ENCODE measurements at regions not wholly inside any gene's neighbourhood (a gene's known extent, or its start where the extent isn't known, plus 50 kb on each side); places are given as distances from the start of the nearest gene placed in this dataset.

DNA sequence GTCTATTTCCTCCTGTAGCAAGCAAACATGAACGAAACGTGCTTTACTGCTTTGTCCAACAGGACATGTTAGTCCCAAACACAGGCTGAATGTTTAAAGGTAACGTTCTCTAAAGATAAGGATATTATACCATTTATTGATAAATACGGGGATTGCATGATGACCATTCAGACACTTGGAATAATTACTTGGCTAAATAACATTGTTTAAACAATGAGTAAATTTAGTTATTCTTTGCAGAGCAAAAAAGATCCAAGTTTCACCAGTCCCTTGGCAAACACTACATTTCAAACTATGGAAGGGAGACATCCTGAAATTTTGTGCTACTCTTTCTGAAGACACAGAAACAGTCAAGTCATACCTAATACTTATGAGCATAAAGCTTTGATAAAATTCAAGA lies 88.0 kb downstream of the ZNF280B start:
- no peak for DNase-seq (ENCODE audit: low spot score)

DNA sequence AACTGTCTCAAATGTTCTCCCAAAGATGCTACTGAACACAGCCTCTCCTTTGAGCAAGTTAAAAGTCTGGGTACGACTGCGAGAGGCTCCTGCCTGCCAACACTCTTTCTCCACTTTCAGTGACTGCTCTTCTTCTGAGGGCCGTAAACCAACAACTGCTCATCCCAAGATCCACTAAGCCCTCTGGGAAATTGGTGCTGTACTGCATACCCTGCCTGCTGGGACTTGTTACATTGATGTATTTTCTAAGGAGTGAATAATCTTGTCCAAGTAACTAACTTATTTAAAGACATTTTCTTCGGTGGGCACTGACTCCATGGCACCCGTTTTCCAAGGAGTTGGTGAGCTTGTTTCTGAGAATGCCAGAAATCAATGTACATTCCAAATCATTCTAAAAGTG lies 87.2 kb downstream of the ZNF280B start:
- DNase-seq (ENCODE audit: low spot score) = no peak

DNA sequence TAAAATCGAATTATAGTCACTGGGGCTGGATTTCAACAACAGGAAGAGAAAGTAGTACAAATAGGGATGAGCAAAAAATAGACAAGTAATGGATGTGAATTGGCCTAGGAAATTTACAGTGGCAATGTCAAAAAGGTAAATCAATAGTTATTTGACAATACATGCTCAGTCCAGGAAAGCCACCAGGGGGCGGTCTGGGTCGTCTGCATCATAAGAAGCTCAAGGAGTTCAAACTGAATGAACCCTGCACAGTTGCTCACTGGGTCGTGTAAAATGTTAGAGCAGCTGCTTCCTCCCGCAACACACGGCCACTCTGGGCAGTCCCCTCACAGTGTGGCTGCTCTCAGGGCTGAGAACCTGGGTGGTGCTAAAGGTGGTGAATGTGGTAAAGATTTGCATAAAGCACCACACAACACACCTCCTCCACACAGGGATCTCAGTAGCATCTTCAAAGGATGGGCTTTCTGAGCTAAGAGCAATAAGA lies 85.9 kb downstream of the ZNF280B start:
- peak; percentile 66 for DNase-seq (ENCODE audit: low spot score)

DNA sequence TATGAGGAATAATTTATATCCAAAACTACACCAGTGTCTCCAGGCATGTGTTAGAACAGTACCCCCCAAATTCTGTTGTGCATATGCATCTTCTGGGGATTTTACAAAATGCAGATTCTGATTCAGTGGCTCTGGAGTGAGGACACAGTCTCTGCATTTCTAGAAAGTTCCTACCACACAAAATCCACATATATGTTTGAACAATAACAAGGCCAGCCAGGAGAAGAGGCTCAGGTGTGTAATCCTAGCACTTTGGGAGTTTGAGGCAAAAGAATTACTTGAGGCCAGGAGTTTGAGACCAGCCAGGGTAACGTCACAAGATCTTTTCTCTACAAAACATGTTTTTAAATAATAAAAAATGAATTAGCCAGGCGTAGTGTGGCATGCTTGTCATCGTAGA lies 84.9 kb downstream of the ZNF280B start:
- no peak for DNase-seq (ENCODE audit: low spot score)

DNA sequence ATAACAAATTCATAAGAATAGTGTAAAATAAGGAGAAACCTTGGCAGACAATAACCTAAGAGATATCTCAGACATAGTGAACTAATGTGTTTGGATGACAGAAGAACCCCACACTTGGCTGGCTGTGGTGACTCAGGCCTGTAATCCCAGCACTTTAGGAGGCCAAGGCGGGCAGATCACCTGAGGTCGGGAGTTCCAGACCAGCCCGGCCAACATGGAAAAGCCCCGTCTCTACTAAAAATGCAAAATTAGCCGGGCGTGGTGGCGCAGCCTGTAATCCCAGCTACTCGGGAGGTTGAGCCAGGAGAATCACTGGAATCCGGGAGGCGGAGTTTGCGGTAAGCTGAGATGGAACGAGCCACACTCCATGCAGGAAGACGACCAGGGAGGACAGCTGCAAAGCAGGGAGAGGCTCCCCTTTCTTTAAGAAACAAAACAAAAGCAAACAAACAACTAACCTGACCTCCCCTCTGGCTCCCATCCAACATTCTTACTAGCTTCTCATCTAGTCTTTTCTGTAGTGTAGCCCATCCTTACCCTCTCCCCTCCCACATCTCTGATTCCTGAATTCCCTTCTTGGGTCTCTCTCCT lies 84.2 kb downstream of the ZNF280B start:
- DNase-seq (ENCODE audit: low spot score) = no peak

DNA sequence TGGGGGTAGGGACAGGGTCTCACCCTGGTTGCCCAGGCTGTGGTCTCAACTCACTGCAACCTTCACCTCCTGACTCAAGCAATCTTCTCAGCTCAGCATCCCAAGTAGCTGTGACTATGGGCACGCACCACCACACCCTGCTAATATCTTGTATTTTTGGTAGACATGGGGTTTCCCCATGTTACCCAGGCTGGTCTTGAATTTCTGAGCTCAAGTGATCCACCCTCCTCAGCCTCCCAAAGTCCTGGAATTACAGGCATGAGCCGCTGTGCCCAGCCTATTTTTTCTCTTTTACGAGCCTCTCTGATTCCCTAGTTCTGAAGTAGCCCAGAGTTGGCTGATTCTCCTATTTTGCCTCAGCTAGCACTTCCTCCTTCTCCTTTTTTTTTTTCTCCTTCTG lies 83.6 kb downstream of the ZNF280B start:
- DNase-seq (ENCODE audit: low spot score) = no peak

DNA sequence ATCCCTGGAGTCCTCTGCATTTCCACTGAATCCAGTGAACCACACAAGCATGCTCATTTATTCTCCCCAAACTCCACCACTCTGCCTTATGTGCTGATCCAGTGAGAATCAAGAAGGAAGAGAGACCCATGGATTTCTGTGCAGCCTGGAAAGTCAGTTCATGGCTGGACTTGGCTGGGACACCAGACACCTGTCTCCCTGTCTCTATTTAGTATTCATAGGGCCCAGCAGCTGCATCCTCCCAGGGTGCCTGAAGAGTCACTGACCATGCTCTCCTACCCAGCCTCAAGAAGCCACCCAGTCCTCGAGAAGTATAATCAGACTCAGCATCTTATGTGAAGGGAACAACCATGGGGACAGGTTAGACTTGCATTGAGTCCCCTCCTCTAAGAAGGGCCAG lies 83.2 kb downstream of the ZNF280B start:
- no peak for DNase-seq (ENCODE audit: low spot score)

DNA sequence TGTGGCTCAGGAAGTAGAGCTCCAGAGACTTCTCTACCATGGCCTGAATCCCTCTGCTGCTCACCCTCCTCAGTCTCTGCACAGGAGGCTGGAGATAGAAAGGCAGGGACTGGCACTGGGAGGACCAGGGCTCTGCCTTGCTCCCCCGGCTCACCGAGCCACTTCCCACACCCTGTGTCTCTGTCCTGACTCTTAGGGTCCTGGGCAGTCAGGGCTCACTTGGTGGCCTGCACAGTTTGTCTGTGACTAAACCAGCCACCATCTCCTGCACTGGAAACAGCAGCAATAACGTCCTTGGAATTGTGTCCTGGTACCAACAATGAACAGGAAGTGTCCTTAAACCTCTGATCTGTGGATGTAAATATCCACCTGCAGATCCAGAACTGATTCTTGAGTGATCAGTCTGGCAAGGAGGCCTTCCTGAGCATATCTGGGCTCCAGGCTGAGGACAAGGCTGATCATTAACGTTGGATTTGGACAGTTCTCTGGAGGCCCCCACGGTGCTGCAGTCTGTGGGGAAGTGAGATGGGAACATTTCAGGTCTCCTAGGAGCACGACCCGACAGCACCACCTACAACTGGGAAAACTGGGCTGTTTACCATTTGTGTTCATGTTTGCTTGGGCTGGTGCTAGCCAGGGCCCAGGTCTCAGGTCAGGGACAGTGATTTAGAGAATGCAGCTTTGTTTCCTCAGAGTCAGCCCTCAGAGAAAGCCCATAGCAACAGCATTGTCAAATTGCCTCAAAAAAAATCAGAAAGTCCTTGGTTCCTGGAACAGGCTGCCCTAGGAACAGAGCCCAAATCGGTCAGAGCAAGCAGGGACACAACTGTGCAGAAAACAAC lies 82.5 kb downstream of the ZNF280B start:
- DNase-seq (ENCODE audit: low spot score) = no peak

DNA sequence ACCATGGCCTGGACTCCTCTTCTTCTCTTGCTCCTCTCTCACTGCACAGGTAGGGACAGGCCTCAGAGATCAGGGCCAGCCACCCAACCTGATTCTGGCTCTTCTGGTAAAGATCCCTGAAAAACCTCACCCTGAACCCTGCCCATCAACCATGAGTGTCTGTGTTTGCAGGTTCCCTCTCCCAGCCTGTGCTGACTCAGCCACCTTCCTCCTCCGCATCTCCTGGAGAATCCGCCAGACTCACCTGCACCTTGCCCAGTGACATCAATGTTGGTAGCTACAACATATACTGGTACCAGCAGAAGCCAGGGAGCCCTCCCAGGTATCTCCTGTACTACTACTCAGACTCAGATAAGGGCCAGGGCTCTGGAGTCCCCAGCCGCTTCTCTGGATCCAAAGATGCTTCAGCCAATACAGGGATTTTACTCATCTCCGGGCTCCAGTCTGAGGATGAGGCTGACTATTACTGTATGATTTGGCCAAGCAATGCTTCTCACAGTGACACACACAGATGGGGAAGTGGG lies 80.9 kb downstream of the ZNF280B start:
- DNase-seq (ENCODE audit: low spot score) = no peak

DNA sequence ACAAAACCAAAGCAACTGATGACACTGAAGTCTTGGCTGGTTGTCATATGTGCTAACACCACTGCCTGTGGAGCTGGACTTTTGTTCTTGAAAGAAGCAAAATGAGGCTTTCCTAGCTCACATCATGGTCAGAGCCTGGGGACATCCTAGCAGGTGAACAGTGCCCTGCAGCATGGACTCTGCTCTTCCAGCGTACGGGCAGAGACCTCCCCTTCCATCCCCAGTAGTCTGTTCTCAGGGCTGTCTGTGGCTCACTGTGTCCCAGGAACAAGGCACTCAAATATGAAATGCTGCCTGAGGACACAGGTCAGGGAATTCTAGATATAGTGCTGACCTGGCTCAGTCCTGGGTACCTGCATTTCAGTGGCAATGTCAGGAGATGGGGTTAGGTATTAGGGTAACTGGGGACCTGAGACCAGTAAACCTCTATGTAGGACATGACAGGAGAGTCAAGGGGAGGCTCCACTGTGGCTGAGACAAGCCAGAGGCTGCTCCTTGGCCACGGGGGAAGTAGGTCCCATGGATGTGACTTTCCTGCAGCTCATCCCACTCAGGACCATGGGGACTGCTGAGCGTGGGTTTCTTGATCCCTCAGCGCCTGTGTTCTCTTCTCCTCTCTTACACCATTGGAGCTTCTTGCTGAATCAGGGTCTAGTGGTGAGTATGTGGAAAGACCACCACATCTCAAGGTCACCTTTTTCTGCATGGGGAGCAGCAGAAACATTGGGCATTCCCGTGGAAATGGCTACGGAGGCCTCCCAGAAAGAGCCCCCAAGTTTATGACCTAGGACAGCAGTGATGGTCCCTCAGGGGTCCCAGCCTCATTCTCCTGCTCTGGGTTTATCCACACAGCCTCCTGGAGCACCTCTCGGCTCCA lies 80.1 kb downstream of the ZNF280B start:
- no peak for DNase-seq (ENCODE audit: low spot score)

DNA sequence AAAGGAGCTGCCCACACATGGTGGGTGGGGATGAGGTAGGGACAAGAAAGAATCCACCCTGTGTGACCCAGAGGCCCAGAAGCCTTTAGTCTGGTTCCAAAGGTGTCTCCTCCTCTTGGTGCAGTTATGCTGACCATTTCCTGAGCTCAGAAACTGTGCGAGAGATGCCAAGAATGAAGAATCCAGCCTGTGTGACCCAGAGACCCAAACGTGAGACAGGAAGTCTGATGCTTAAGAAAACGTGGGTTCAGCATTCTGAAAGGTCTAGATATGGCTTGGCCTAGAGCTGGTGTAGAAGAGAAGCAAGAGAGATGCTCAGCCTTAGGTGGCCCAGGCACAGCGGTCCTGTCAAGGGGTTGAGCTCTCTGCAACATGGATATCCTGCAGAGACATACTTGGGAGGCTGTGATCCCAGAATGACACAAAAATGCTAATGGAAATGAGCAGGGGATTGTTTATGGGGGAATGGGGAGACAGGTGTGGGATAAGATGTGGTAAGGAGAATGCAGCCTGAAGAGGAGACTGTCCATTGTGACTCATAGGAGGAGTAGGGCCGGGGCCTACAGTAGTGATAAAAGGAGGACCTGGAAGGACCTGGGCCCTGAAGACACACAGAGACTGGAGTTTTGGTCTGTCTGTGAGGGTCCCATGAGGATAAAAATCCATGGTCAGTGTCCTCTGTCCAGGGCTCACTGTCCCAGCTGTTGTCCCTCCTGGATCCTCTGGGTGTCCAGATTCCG lies 79.0 kb downstream of the ZNF280B start:
- no peak for DNase-seq (ENCODE audit: low spot score)

DNA sequence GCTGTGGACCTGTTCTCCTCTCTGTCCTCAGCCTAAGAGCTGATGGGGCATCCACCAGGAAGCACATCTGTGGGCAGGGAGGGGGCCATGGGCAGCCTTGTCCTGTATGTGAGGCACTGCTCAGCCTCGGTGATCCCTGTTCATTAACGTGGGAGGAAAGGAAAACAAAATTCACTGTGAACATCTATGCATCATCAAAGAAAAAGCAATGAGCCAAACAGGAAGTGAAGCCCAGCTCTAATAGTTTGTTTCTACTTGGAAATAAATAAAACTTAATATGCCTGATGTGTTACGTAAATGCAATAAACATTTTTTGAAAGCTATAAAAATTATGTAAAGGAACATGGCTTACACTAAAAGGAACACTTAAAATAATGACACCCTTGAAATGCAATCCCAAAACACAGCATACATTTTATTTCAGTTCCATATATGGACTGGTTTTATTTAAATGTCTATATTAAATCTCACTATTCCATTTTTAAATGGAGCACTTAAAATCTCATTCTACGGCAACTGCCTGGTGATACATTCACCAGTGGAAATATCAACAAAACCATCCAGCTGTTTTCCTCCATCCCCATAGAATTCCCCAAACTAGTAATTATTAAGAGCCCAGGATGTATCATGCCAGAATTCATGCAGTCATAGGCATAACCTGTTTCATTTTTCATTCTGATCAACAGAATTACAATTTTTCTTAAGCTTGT lies 78.3 kb downstream of the ZNF280B start:
- DNase-seq (ENCODE audit: low spot score) = no peak

DNA sequence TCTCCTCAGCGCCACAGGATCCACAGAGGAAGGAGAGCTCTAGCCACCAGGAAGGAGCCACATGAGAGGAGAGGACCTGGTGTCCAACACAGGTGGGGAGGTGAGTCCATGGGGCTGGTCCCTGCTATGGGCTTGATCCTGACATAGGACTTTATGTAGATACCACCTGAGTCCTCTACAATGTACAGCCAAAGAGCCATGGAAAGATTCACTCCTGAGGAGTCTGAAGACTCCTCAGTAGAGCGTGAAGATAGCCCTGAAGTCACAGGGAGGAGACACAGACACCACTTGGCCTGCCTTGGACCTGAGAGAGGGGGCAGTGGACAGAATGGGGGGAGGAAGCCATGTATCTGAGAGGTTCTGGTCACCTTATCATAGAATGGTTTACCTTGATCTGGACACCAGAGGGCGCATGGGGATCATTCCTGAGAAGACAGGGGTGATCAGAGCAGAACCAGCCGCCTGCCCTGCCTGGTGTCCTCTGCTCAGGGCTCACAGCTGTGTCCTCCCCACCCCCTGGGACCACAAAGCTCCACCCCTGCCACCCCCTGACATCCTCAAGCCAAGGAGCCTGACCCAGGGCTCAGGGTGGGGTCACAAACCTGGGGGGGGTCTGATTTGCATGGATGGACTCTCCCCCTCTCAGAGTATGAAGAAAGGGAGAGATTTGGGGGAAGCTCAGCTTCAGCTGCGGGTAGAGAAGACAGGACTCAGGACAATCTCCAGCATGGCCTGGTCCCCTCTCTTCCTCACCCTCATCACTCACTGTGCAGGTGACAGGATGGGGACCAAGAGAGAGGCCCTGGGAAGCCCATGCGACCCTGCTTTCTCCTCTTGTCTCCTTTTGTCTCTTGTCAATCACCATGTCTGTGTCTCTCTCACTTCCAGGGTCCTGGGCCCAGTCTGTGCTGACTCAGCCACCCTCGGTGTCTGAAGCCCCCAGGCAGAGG lies 77.0 kb downstream of the ZNF280B start:
- peak; percentile 89 for DNase-seq (ENCODE audit: low spot score)

DNA sequence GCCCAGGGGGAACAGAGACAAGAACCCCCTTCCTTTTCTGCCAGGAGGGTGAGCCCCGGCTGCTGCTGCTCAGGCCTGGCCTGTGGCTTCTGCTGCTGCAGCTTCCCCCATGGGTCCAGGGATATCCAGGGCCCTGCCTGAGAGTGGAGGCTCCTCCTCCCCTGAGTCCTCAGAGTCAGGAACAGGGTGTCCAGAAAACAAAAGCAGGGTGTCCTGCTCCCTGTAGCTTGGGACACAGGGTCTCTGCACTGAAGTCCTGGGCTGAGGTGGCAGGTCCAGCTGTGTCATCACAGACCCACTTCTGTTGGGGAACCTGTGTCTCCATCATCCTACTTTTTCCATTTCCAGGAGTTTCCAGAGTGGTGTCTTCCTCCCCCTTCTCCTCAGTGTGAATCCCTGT lies 76.1 kb downstream of the ZNF280B start:
- no peak for DNase-seq (ENCODE audit: low spot score)

DNA sequence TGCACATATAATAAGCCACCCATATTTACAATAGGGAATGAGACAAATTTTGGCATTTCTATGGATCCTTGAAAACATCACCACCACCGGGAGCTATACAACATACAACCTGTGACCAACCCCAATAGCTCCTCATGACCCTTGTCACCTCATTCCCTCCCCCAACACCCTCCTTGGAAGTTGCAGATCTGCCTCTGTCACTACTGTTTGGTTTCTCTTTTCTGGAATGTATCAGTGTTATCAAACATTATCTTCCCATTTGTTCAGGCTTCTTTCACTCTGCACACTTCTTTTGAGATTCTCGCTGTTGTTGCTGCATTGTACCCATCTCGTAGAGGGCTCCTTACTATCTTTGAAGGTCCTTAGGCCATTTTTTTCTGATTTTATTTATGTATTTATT lies 75.6 kb downstream of the ZNF280B start:
- no peak for DNase-seq (ENCODE audit: low spot score)

DNA sequence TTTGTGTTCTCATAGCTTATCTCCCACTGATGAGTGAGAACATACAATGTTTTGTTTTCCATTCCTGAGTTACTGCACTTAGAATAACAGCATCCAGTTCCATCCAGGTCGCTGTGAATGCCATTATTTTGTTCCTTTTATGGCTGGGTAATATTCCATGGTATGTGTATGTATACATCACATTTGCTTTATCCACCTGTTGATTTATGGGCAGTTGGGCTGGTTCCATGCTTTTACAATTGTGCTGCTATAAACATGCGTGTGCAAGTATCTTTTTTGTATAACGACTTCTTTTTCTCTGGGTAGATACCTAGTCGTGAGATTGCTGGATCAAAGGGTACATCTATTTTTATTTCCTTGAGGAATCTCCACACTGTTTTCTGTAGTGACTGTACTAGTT lies 74.8 kb downstream of the ZNF280B start:
- no peak for DNase-seq (ENCODE audit: low spot score)
